GM23338 (cell line): ENCODE measurements at regions not wholly inside any gene's neighbourhood (a gene's known extent, or its start where the extent isn't known, plus 50 kb on each side); places are given as distances from the start of the nearest gene placed in this dataset.

Experiments used
- ATAC-seq: fragments of 200-7000 bp; cut with Tn5 transposase; 3 replicates; pipeline ENCODE4 v1.9.1; 2020
- DNase-seq: peaks from one replicate; pipeline ENCODE4 v3.0.0-alpha.2; 2015; ENCODE audit warnings: low spot score
- H2AFZ ChIP-seq: fragments of 200-600 bp; sonication (generic); 2 replicates; pipeline ENCODE4 v1.8.0; 2016; ENCODE audit warnings: antibody characterized with exemption, mild to moderate bottlenecking, moderate library complexity
- H3F3A ChIP-seq: fragments of 200-600 bp; sonication (generic); replicated peaks from 2 replicates; pipeline ENCODE4 v1.8.0; 2017; ENCODE audit warnings: antibody characterized with exemption, mixed run types, low read depth
- H3K27ac ChIP-seq: fragments of 200-600 bp; sonication (generic); 2 replicates; pipeline ENCODE4 v1.6.1; 2016; ENCODE audit warnings: low read depth
- H3K27me3 ChIP-seq: fragments of 200-600 bp; sonication (generic); 2 replicates; pipeline ENCODE4 v1.8.0; 2016; ENCODE audit warnings: mild to moderate bottlenecking, mixed run types, moderate library complexity; ENCODE audit not compliant: insufficient read depth
- H3K36me3 ChIP-seq: fragments of 200-600 bp; sonication (generic); 2 replicates; pipeline ENCODE4 v1.8.0; 2016; ENCODE audit warnings: mild to moderate bottlenecking; ENCODE audit not compliant: insufficient read depth
- H3K4me1 ChIP-seq: fragments of 200-600 bp; sonication (generic); 2 replicates; pipeline ENCODE4 v1.8.0; 2016; ENCODE audit warnings: mild to moderate bottlenecking, moderate library complexity; ENCODE audit not compliant: insufficient read depth
- H3K4me2 ChIP-seq: fragments of 200-600 bp; sonication (generic); 2 replicates; pipeline ENCODE4 v1.7.1; 2017; ENCODE audit warnings: mixed run types
- H3K4me3 ChIP-seq: fragments of 200-600 bp; sonication (generic); 2 replicates; pipeline ENCODE4 v1.6.1; 2016; ENCODE audit warnings: mixed run types
- H3K79me2 ChIP-seq: fragments of 200-600 bp; sonication (generic); replicated peaks from 2 replicates; pipeline ENCODE4 v1.8.0; 2017; ENCODE audit warnings: mild to moderate bottlenecking; ENCODE audit not compliant: insufficient read depth
- H3K9me2 ChIP-seq: fragments of 200-600 bp; sonication (generic); 2 replicates; pipeline ENCODE4 v1.8.0; 2017; ENCODE audit not compliant: insufficient read depth
- H4K20me1 ChIP-seq: fragments of 200-600 bp; sonication (generic); replicated peaks from 2 replicates; pipeline ENCODE4 v1.8.0; 2017; ENCODE audit warnings: mild to moderate bottlenecking; ENCODE audit not compliant: insufficient read depth
- H3K27ac Mint-ChIP-seq: 2 replicates; pipeline ENCODE4 v1.8.0; 2020; ENCODE audit warnings: inconsistent platforms, mild to moderate bottlenecking, moderate library complexity, mixed read lengths
- H3K27me3 Mint-ChIP-seq: 3 replicates; pipeline ENCODE4 v1.8.0; 2022; ENCODE audit warnings: low read depth, mild to moderate bottlenecking, moderate library complexity, mixed read lengths, inconsistent platforms; ENCODE audit not compliant: insufficient read depth, poor library complexity
- H3K36me3 Mint-ChIP-seq: 3 replicates; pipeline ENCODE4 v1.8.0; 2021; ENCODE audit warnings: low read depth, mild to moderate bottlenecking, inconsistent platforms, moderate library complexity, mixed read lengths
- H3K4me1 Mint-ChIP-seq: 3 replicates; pipeline ENCODE4 v1.8.0; 2020; ENCODE audit warnings: mild to moderate bottlenecking, inconsistent platforms, mixed read lengths
- H3K4me3 Mint-ChIP-seq: 3 replicates; pipeline ENCODE4 v1.8.0; 2021; ENCODE audit warnings: moderate library complexity, mild to moderate bottlenecking, inconsistent platforms, mixed read lengths
- H3K9me3 Mint-ChIP-seq: 3 replicates; pipeline ENCODE4 v1.8.0; 2020; ENCODE audit warnings: moderate library complexity, mild to moderate bottlenecking, inconsistent platforms, mixed read lengths
- EZH2 ChIP-seq: fragments of 200-600 bp; sonication (generic); IDR thresholded peaks from one replicate; pipeline ENCODE4 v1.8.0; 2017; ENCODE audit warnings: antibody characterized with exemption, mild to moderate bottlenecking, low read depth; ENCODE audit not compliant: unreplicated experiment
- EZH2phosphoT487 ChIP-seq: fragments of 200-600 bp; sonication (generic); IDR thresholded peaks from one replicate; pipeline ENCODE4 v1.8.1; 2018; ENCODE audit warnings: antibody characterized with exemption; ENCODE audit not compliant: unreplicated experiment
- JUNB ChIP-seq: IDR thresholded peaks from one replicate; pipeline ENCODE4 v1.6.1; 2016; ENCODE audit warnings: antibody characterized with exemption; ENCODE audit not compliant: unreplicated experiment
- POLR2AphosphoS5 ChIP-seq: IDR thresholded peaks from 2 replicates; pipeline ENCODE4 v1.6.1; 2016; ENCODE audit warnings: antibody characterized with exemption, low read depth
- STAT1 ChIP-seq: IDR thresholded peaks from one replicate; pipeline ENCODE4 v1.6.1; 2016; ENCODE audit warnings: antibody characterized with exemption; ENCODE audit not compliant: unreplicated experiment
- ZNF114 ChIP-seq: fragments of 250-450 bp; sonication (Bioruptor Pico); IDR thresholded peaks from 2 replicates; pipeline ENCODE4 v1.5.0; 2020; ENCODE audit warnings: mild to moderate bottlenecking, moderate library complexity
- ZNF462 ChIP-seq: fragments of 250-450 bp; sonication (Bioruptor Pico); IDR thresholded peaks from 2 replicates; pipeline ENCODE4 v1.5.0; 2020; ENCODE audit warnings: mild to moderate bottlenecking, moderate library complexity
- TF ChIP-seq, protein P1 (sequence below), 2 experiments: fragments of 200-600 bp in 1 of 2; sonication (generic) in 1 of 2; conservative IDR thresholded peaks; 2 replicates each; pipeline versions ENCODE4 v1.5.1 to v1.6.1; 2016 to 2017; ENCODE audit warnings: antibody characterized with exemption in 2 of 2, low read depth in 2 of 2, mild to moderate bottlenecking in 2 of 2, moderate library complexity in 1 of 2
- TF ChIP-seq, protein P2 (sequence below): IDR thresholded peaks from one replicate; pipeline ENCODE4 v1.6.1; 2018; ENCODE audit warnings: antibody characterized with exemption; ENCODE audit not compliant: unreplicated experiment

DNA sequence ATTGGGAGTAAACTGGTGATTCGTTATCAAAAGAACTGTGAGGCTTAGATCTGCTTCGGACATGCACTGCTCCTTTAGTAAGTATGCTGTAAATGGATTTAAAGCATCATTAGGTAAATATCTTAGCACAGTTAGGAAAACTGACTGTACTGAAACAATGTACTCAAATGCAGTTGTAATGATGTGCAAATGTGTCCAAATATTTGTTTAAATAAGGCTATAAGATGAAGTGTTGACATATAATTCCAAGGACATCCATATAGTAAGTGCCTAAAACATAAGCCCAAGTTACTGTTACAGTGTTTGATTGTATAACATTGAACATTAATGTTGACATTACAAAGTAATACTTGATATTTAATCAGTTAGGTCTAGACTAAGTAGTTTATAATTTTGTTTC, 512.5 kb upstream of the CDH18 start (continued):
- TF ChIP-seq, protein P1, sequence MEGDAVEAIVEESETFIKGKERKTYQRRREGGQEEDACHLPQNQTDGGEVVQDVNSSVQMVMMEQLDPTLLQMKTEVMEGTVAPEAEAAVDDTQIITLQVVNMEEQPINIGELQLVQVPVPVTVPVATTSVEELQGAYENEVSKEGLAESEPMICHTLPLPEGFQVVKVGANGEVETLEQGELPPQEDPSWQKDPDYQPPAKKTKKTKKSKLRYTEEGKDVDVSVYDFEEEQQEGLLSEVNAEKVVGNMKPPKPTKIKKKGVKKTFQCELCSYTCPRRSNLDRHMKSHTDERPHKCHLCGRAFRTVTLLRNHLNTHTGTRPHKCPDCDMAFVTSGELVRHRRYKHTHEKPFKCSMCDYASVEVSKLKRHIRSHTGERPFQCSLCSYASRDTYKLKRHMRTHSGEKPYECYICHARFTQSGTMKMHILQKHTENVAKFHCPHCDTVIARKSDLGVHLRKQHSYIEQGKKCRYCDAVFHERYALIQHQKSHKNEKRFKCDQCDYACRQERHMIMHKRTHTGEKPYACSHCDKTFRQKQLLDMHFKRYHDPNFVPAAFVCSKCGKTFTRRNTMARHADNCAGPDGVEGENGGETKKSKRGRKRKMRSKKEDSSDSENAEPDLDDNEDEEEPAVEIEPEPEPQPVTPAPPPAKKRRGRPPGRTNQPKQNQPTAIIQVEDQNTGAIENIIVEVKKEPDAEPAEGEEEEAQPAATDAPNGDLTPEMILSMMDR (conservative IDR thresholded peaks at IDR 0.05; ENCODE audit: low read depth in 2 of 2) = no peak
- TF ChIP-seq EZH2phosphoT487 (no peak), POLR2AphosphoS5 (no peak), STAT1 (no peak), JUNB (no peak)

- H3K36me3 ChIP-seq = no peaks in the 10 kb centered on the region
- ATAC-seq (no peak), DNase-seq (no peak)
- no peak for TF ChIP-seq ZNF114
- TF ChIP-seq ZNF462 = no peak
- TF ChIP-seq, protein P2, sequence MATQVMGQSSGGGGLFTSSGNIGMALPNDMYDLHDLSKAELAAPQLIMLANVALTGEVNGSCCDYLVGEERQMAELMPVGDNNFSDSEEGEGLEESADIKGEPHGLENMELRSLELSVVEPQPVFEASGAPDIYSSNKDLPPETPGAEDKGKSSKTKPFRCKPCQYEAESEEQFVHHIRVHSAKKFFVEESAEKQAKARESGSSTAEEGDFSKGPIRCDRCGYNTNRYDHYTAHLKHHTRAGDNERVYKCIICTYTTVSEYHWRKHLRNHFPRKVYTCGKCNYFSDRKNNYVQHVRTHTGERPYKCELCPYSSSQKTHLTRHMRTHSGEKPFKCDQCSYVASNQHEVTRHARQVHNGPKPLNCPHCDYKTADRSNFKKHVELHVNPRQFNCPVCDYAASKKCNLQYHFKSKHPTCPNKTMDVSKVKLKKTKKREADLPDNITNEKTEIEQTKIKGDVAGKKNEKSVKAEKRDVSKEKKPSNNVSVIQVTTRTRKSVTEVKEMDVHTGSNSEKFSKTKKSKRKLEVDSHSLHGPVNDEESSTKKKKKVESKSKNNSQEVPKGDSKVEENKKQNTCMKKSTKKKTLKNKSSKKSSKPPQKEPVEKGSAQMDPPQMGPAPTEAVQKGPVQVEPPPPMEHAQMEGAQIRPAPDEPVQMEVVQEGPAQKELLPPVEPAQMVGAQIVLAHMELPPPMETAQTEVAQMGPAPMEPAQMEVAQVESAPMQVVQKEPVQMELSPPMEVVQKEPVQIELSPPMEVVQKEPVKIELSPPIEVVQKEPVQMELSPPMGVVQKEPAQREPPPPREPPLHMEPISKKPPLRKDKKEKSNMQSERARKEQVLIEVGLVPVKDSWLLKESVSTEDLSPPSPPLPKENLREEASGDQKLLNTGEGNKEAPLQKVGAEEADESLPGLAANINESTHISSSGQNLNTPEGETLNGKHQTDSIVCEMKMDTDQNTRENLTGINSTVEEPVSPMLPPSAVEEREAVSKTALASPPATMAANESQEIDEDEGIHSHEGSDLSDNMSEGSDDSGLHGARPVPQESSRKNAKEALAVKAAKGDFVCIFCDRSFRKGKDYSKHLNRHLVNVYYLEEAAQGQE = no peak
- TF ChIP-seq EZH2 = no peak
- no peak for TF ChIP-seq POLR2AphosphoS5
- no peaks in the 10 kb centered on the region for H3K9me2 ChIP-seq
- H3F3A ChIP-seq = no peaks in the 10 kb centered on the region
- no peak overlapping the region for H3K27ac ChIP-seq
- Mint-ChIP-seq H3K27me3 (no peaks in the 10 kb centered on the region), H3K4me3 (no peak overlapping the region), H3K36me3 (no peaks in the 10 kb centered on the region), H3K27ac (no peak overlapping the region), H3K4me1 (no peaks in the 10 kb centered on the region), H3K9me3 (no peaks in the 10 kb centered on the region)
- H3K27me3 ChIP-seq = no peaks in the 10 kb centered on the region
- no peak overlapping the region for H3K4me2 ChIP-seq
- no peak overlapping the region for H2AFZ ChIP-seq
- H3K4me1 ChIP-seq = no peaks in the 10 kb centered on the region
- no peak overlapping the region for H3K4me3 ChIP-seq
- H3K79me2 ChIP-seq = no peaks in the 10 kb centered on the region
- H4K20me1 ChIP-seq = no peaks in the 10 kb centered on the region
Measured at GRCh38 chr5:20498926-20499325, 510.9 kb upstream of the CDH18 start.
